Upper lobe of left lung (tissue), 4 donors: ENCODE measurements at regions not wholly inside any gene's neighbourhood (a gene's known extent, or its start where the extent isn't known, plus 50 kb on each side); places are given as distances from the start of the nearest gene placed in this dataset.

Experiments used
- POLR2A ChIP-seq, 4 donors: fragments of 450-650 bp; IDR thresholded peaks; one replicate each; pipeline ENCODE4 v1.5.1; 2016 to 2017; ENCODE audit warnings: antibody characterized with exemption in 4 of 4, mild to moderate bottlenecking in 2 of 4
- POLR2AphosphoS5 ChIP-seq, 2 donors: sonication (generic); formaldehyde crosslinking; IDR thresholded peaks; one replicate each; pipeline ENCODE4 v1.5.1; 2017; ENCODE audit warnings: antibody characterized with exemption in 2 of 2
- TF ChIP-seq, protein P1 (sequence below), 6 experiments: fragments of 450-650 bp in 4 of 6; fragments of 200-600 bp in 2 of 6; sonication (generic) in 2 of 6; IDR thresholded peaks; one replicate each; pipeline ENCODE4 v1.5.1; 2016 to 2019; ENCODE audit warnings: antibody characterized with exemption in 6 of 6

- no peak for TF ChIP-seq POLR2AphosphoS5 (IDR thresholded peaks at IDR 0.05)
- TF ChIP-seq, protein P1, sequence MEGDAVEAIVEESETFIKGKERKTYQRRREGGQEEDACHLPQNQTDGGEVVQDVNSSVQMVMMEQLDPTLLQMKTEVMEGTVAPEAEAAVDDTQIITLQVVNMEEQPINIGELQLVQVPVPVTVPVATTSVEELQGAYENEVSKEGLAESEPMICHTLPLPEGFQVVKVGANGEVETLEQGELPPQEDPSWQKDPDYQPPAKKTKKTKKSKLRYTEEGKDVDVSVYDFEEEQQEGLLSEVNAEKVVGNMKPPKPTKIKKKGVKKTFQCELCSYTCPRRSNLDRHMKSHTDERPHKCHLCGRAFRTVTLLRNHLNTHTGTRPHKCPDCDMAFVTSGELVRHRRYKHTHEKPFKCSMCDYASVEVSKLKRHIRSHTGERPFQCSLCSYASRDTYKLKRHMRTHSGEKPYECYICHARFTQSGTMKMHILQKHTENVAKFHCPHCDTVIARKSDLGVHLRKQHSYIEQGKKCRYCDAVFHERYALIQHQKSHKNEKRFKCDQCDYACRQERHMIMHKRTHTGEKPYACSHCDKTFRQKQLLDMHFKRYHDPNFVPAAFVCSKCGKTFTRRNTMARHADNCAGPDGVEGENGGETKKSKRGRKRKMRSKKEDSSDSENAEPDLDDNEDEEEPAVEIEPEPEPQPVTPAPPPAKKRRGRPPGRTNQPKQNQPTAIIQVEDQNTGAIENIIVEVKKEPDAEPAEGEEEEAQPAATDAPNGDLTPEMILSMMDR (IDR thresholded peaks at IDR 0.05) = no peak
- no peak for TF ChIP-seq POLR2A (IDR thresholded peaks at IDR 0.05)
These were observed 245.3 kb upstream of the UFL1 start for GRCh38 chr6:96276305-96276704.
